T-helper 17 cell (primary cell): ENCODE measurements at regions not wholly inside any gene's neighbourhood (a gene's known extent, or its start where the extent isn't known, plus 50 kb on each side); places are given as distances from the start of the nearest gene placed in this dataset.

Experiments
- ATAC-seq: fragments of 150-1000 bp; cut with Tn5 transposase; 2 replicates; pipeline ENCODE4 v1.10.0; 2021; ENCODE audit warnings: mild to moderate bottlenecking, moderate library complexity
- DNase-seq, 3 donors: peaks; one replicate each; pipeline versions ENCODE4 v3.0.0 to v3.0.0-alpha.2; 2020 to 2021
- H3K9me3 ChIP-seq: one replicate; pipeline ENCODE4 v1.7.0; 2013; ENCODE audit warnings: low read length, mild to moderate bottlenecking; ENCODE audit not compliant: control insufficient read depth, poor library complexity, severe bottlenecking
- H3K27ac Mint-ChIP-seq: one replicate; pipeline ENCODE4 v1.8.0; 2022; ENCODE audit warnings: mild to moderate bottlenecking, moderate library complexity, mixed read lengths
- H3K27me3 Mint-ChIP-seq: one replicate; pipeline ENCODE4 v1.8.0; 2022; ENCODE audit warnings: mixed read lengths
- H3K36me3 Mint-ChIP-seq: one replicate; pipeline ENCODE4 v1.8.0; 2022; ENCODE audit warnings: low read depth, mixed read lengths
- H3K4me1 Mint-ChIP-seq: one replicate; pipeline ENCODE4 v1.8.0; 2022; ENCODE audit warnings: mild to moderate bottlenecking, mixed read lengths
- H3K4me3 Mint-ChIP-seq: one replicate; pipeline ENCODE4 v1.8.0; 2022; ENCODE audit warnings: mild to moderate bottlenecking, moderate library complexity, mixed read lengths

- DNase-seq: no peak
- no peaks in the 10 kb centered on the region for H3K4me1 Mint-ChIP-seq
- no peaks in the 10 kb centered on the region for H3K27me3 Mint-ChIP-seq
Observed at GRCh38 chr14:98622208-98623051, 649.6 kb downstream of the BCL11B start.

GRCh38 chr14:98623788-98624415 lies 648.1 kb downstream of the BCL11B start:
- no peaks in the 10 kb centered on the region for H3K4me1 Mint-ChIP-seq
- DNase-seq (no peak), ATAC-seq (no peak)
- H3K27ac Mint-ChIP-seq: no peak overlapping the region
- H3K36me3 Mint-ChIP-seq: no peaks in the 10 kb centered on the region
- peaks cover 9% of the 10 kb centered on the region for H3K9me3 ChIP-seq
- H3K4me3 Mint-ChIP-seq: no peak overlapping the region
- H3K27me3 Mint-ChIP-seq: no peaks in the 10 kb centered on the region

More at GRCh38 chr14:98622208-98623051, 649.6 kb downstream of the BCL11B start:
- H3K36me3 Mint-ChIP-seq: no peaks in the 10 kb centered on the region
- H3K9me3 ChIP-seq: peaks cover 2% of the 10 kb centered on the region
- no peak overlapping the region for H3K4me3 Mint-ChIP-seq
- no peak overlapping the region for H3K27ac Mint-ChIP-seq
- no peak for ATAC-seq

GRCh38 chr14:98633380-98633779 lies 638.6 kb downstream of the BCL11B start:
- no peaks in the 10 kb centered on the region for H3K9me3 ChIP-seq
- no peak for ATAC-seq
- no peaks in the 10 kb centered on the region for H3K36me3 Mint-ChIP-seq
- H3K27ac Mint-ChIP-seq: no peak overlapping the region
- DNase-seq: no peak
- H3K4me3 Mint-ChIP-seq: no peak overlapping the region
- H3K4me1 Mint-ChIP-seq: no peaks in the 10 kb centered on the region
- no peaks in the 10 kb centered on the region for H3K27me3 Mint-ChIP-seq

GRCh38 chr14:98634043-98634820 lies 637.8 kb downstream of the BCL11B start:
- no peaks in the 10 kb centered on the region for H3K4me1 Mint-ChIP-seq

GRCh38 chr14:98638366-98638765 lies 633.6 kb downstream of the BCL11B start:
- ATAC-seq: no peak
- no peak overlapping the region for H3K4me3 Mint-ChIP-seq
- H3K9me3 ChIP-seq: peaks cover 3% of the 10 kb centered on the region

More at GRCh38 chr14:98634043-98634820, 637.8 kb downstream of the BCL11B start:
- H3K36me3 Mint-ChIP-seq: no peaks in the 10 kb centered on the region
- H3K27ac Mint-ChIP-seq: no peak overlapping the region
- no peaks in the 10 kb centered on the region for H3K27me3 Mint-ChIP-seq
- H3K4me3 Mint-ChIP-seq: no peak overlapping the region
- DNase-seq: no peak
- no peak for ATAC-seq
- H3K9me3 ChIP-seq: no peaks in the 10 kb centered on the region

GRCh38 chr14:98647754-98648153 lies 624.2 kb downstream of the BCL11B start:
- Mint-ChIP-seq H3K36me3 (no peaks in the 10 kb centered on the region), H3K27me3 (no peaks in the 10 kb centered on the region), H3K4me1 (peaks cover 2% of the 10 kb centered on the region), H3K4me3 (no peak overlapping the region), H3K27ac (no peak overlapping the region)
- no peak for ATAC-seq
- no peaks in the 10 kb centered on the region for H3K9me3 ChIP-seq
- no peak for DNase-seq

More at GRCh38 chr14:98638366-98638765, 633.6 kb downstream of the BCL11B start:
- Mint-ChIP-seq H3K4me1 (no peaks in the 10 kb centered on the region), H3K27ac (no peak overlapping the region), H3K27me3 (no peaks in the 10 kb centered on the region), H3K36me3 (no peaks in the 10 kb centered on the region)
- DNase-seq: no peak

GRCh38 chr14:98651037-98651436 lies 621.0 kb downstream of the BCL11B start:
- H3K27me3 Mint-ChIP-seq: no peaks in the 10 kb centered on the region
- ATAC-seq: no peak
- no peaks in the 10 kb centered on the region for H3K9me3 ChIP-seq
- no peak overlapping the region for H3K4me3 Mint-ChIP-seq
- DNase-seq: no peak
- no peaks in the 10 kb centered on the region for H3K36me3 Mint-ChIP-seq
- no peak overlapping the region for H3K27ac Mint-ChIP-seq
- H3K4me1 Mint-ChIP-seq: peaks cover 2% of the 10 kb centered on the region

- no peaks in the 10 kb centered on the region for H3K9me3 ChIP-seq
- Mint-ChIP-seq H3K27me3 (no peaks in the 10 kb centered on the region), H3K27ac (no peak overlapping the region), H3K4me3 (no peak overlapping the region), H3K36me3 (peaks cover 3% of the 10 kb centered on the region), H3K4me1 (peaks cover 4% of the 10 kb centered on the region)
- ATAC-seq: no peak
- no peak for DNase-seq
Observed at GRCh38 chr14:98665007-98665406, 607.0 kb downstream of the BCL11B start.

GRCh38 chr14:98666545-98666944 lies 605.5 kb downstream of the BCL11B start:
- no peak overlapping the region for H3K4me3 Mint-ChIP-seq

GRCh38 chr14:98682033-98682432 lies 590.0 kb downstream of the BCL11B start:
- Mint-ChIP-seq H3K4me3 (no peak overlapping the region), H3K27me3 (no peaks in the 10 kb centered on the region), H3K36me3 (no peaks in the 10 kb centered on the region), H3K27ac (no peak overlapping the region), H3K4me1 (peaks cover 2% of the 10 kb centered on the region)
- DNase-seq (no peak), ATAC-seq (no peak)
- no peaks in the 10 kb centered on the region for H3K9me3 ChIP-seq

More at GRCh38 chr14:98666545-98666944, 605.5 kb downstream of the BCL11B start:
- no peaks in the 10 kb centered on the region for H3K9me3 ChIP-seq
- Mint-ChIP-seq H3K27me3 (no peaks in the 10 kb centered on the region), H3K36me3 (peaks cover 3% of the 10 kb centered on the region), H3K27ac (no peak overlapping the region), H3K4me1 (peaks cover 4% of the 10 kb centered on the region)
- ATAC-seq (no peak), DNase-seq (no peak)

GRCh38 chr14:98682726-98683125 lies 589.3 kb downstream of the BCL11B start:
- DNase-seq (no peak), ATAC-seq (no peak)
- no peak overlapping the region for H3K4me3 Mint-ChIP-seq
- peaks cover 2% of the 10 kb centered on the region for H3K4me1 Mint-ChIP-seq
- H3K27ac Mint-ChIP-seq: no peak overlapping the region
- no peaks in the 10 kb centered on the region for H3K27me3 Mint-ChIP-seq
- no peaks in the 10 kb centered on the region for H3K9me3 ChIP-seq
- no peaks in the 10 kb centered on the region for H3K36me3 Mint-ChIP-seq

GRCh38 chr14:98684468-98684867 lies 587.5 kb downstream of the BCL11B start:
- peaks cover 2% of the 10 kb centered on the region for H3K4me1 Mint-ChIP-seq
- no peak overlapping the region for H3K27ac Mint-ChIP-seq
- no peaks in the 10 kb centered on the region for H3K36me3 Mint-ChIP-seq
- ATAC-seq (no peak), DNase-seq (no peak)
- no peak overlapping the region for H3K4me3 Mint-ChIP-seq
- no peaks in the 10 kb centered on the region for H3K27me3 Mint-ChIP-seq
- H3K9me3 ChIP-seq: no peaks in the 10 kb centered on the region

GRCh38 chr14:98685725-98686124 lies 586.3 kb downstream of the BCL11B start:
- ATAC-seq: no peak
- H3K36me3 Mint-ChIP-seq: no peaks in the 10 kb centered on the region
- DNase-seq: no peak
- H3K4me3 Mint-ChIP-seq: no peak overlapping the region
- no peaks in the 10 kb centered on the region for H3K27me3 Mint-ChIP-seq
- no peaks in the 10 kb centered on the region for H3K9me3 ChIP-seq
- H3K4me1 Mint-ChIP-seq: peaks cover 2% of the 10 kb centered on the region
- no peak overlapping the region for H3K27ac Mint-ChIP-seq
